Activated CD8-positive, alpha-beta T cell treated with anti-CD3 and anti-CD28 coated beads for 36 hours (primary cell): ENCODE measurements at regions not wholly inside any gene's neighbourhood (a gene's known extent, or its start where the extent isn't known, plus 50 kb on each side); places are given as distances from the start of the nearest gene placed in this dataset.

Experiments used
- ATAC-seq: fragments of 200-7000 bp; cut with Tn5 transposase; one replicate; pipeline ENCODE4 v1.10.0; 2021; ENCODE audit warnings: mild to moderate bottlenecking, moderate library complexity
- CTCF ChIA-PET: fragments of 350-600 bp; sonication (Branson Sonifier 250); formaldehyde crosslinking; loops from one replicate; lab custom pipeline; 2021; ENCODE audit warnings: antibody characterized with exemption; lab: Charles Lee
- POLR2A ChIA-PET: fragments of 350-600 bp; sonication (Branson Sonifier 250); formaldehyde crosslinking; loops from one replicate; lab custom pipeline; 2021; ENCODE audit warnings: antibody characterized with exemption; lab: Charles Lee
- DNase-seq: peaks from one replicate; pipeline ENCODE4 v3.0.0-alpha.2; 2020
- H3K27ac Mint-ChIP-seq: one replicate; pipeline ENCODE4 v1.8.0; 2021; ENCODE audit warnings: mild to moderate bottlenecking, mixed read lengths
- H3K27me3 Mint-ChIP-seq: one replicate; pipeline ENCODE4 v1.8.0; 2021; ENCODE audit warnings: mixed read lengths
- H3K36me3 Mint-ChIP-seq: one replicate; pipeline ENCODE4 v1.8.0; 2021; ENCODE audit warnings: low read depth, mixed read lengths
- H3K4me1 Mint-ChIP-seq: one replicate; pipeline ENCODE4 v1.8.0; 2021; ENCODE audit warnings: low read depth, mixed read lengths
- H3K4me3 Mint-ChIP-seq: one replicate; pipeline ENCODE4 v1.8.0; 2021; ENCODE audit warnings: mild to moderate bottlenecking, moderate library complexity, mixed read lengths
- H3K9me3 Mint-ChIP-seq: one replicate; pipeline ENCODE4 v1.8.0; 2021; ENCODE audit warnings: mixed read lengths
- intact Hi-C: fragments of 100-400 bp; cut with micrococcal nuclease; formaldehyde crosslinking; loops from one replicate; pipeline ENCODE4 v1.10.0; 2022
- TF ChIP-seq, protein P1 (sequence below): fragments of 200-600 bp; IDR thresholded peaks from one replicate; pipeline ENCODE4 v1.8.0; 2022; ENCODE audit warnings: antibody characterized with exemption, mild to moderate bottlenecking

DNA sequence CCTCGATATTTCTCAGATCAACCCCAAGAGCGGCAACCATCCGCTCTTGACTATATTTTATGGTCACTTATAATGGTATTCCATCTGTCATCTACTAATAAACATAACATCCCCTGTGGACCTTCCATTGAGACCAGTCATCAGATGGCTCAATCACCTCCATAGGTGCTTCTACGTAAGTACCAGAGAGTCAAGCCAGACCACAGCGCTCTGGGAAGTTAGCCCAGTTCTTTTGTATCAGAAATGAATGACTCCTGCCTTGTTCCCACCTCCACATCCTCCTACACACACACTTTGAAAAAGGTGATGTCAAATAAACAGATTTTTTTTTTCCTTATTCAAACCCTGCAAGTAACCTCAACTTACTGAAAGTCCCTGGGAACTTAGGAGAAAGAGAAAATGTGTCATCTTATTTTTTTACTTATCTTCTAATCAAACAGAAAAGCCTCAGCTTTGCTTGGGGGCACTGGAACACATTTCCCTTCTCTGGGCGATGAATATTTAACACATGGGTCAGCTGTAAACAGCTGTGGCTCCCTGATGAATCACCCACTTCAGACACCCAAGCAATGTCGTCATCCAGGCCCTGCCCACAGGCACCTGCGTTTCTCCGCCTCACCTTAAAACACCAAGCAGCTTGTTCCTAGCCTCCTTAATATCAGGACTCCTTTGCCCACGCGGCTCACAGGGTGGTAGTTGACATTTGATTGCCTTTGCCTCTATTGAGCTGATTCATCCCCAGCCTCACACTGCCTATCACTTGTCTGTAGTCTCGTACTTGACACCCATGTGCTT lies 121.4 kb upstream of the LY86 start:
- TF ChIP-seq, protein P1, sequence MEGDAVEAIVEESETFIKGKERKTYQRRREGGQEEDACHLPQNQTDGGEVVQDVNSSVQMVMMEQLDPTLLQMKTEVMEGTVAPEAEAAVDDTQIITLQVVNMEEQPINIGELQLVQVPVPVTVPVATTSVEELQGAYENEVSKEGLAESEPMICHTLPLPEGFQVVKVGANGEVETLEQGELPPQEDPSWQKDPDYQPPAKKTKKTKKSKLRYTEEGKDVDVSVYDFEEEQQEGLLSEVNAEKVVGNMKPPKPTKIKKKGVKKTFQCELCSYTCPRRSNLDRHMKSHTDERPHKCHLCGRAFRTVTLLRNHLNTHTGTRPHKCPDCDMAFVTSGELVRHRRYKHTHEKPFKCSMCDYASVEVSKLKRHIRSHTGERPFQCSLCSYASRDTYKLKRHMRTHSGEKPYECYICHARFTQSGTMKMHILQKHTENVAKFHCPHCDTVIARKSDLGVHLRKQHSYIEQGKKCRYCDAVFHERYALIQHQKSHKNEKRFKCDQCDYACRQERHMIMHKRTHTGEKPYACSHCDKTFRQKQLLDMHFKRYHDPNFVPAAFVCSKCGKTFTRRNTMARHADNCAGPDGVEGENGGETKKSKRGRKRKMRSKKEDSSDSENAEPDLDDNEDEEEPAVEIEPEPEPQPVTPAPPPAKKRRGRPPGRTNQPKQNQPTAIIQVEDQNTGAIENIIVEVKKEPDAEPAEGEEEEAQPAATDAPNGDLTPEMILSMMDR, result no peak
- H3K27me3 Mint-ChIP-seq, result peaks cover 6% of the 10 kb centered on the region
- no peaks in the 10 kb centered on the region for H3K36me3 Mint-ChIP-seq
- peaks cover 9% of the 10 kb centered on the region for H3K9me3 Mint-ChIP-seq
- POLR2A ChIA-PET, result interaction anchor here (0.6 kb wide), 1 partner anchor 52 kb away, joined by 3 read pairs; no protein-coding TSS in a partner anchor
- no peak overlapping the region for H3K27ac Mint-ChIP-seq
- intact Hi-C loops, result no loop called here
- CTCF ChIA-PET, result no interaction called here
- ATAC-seq, result no peak
- peak; percentile 2 for DNase-seq
- no peak overlapping the region for H3K4me3 Mint-ChIP-seq
- H3K4me1 Mint-ChIP-seq, result no peaks in the 10 kb centered on the region

DNA sequence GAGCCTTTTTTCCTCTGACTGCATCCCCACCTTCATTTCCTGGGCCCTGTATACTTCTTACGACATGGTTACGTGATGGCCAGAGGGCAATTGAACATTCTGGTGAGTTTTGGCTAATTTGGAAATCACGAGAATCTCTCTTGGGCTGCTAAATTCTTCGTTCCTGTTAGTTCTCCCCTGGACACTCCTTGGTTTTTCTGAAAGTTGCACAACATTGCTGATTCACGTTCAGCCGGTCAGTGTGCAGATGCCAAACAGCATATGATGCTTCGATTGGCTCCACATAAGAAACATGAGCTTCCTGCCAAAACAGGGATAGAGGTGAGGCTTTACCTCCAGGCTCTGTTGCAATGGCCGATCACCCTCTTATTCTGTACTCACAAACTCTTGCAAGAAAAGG lies 119.4 kb upstream of the LY86 start:
- DNase-seq (no peak), ATAC-seq (no peak)
- intact Hi-C loops, result no loop called here
- POLR2A ChIA-PET, result no interaction called here
- Mint-ChIP-seq H3K4me1 (no peaks in the 10 kb centered on the region), H3K27ac (no peak overlapping the region), H3K27me3 (peaks cover 6% of the 10 kb centered on the region), H3K36me3 (no peaks in the 10 kb centered on the region), H3K9me3 (peaks cover 9% of the 10 kb centered on the region), H3K4me3 (no peak overlapping the region)
- TF ChIP-seq, protein P1, result no peak
- CTCF ChIA-PET, result no interaction called here

DNA sequence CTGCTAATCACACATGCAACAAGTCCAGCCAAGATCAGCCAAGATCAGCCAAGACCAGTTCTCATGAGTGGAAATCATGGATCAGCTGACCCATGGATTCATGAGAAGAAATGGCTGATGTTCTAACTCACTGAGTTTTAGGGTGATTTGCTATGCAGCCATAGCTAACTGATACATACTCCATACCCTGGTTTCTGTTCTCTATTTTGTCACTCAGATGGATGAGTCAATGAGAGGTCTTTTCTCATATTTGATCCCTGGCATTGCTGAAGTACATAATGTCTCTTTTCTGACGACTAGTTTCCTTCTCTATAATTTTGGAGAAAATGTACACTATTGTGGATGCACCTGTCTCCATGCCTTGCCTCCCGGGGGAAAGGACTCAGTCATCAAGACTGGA lies 118.4 kb upstream of the LY86 start:
- no peak for ATAC-seq
- CTCF ChIA-PET, result interaction anchor here (1.3 kb wide), 1 partner anchor 26 kb away, joined by 3 read pairs; no protein-coding TSS in a partner anchor
- intact Hi-C loops, result no loop called here

DNA sequence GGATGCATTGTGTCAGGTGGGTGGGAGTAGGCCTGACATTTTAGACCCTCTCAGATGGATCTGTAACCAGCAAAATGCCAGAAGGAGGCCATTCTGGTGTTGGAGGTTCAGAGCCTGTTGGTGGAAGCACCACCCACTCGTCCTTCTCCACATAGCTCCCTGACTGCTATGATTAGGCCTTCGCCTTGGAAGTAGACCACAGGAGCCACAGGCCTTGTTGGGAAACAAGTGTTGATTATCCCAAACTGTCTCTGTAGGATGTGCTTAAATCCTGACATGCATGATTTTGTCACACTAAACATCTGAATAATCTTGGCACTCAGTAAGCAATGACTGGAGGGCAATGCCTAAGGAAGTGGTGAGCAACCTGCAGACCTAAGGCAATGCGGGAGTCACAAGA lies 117.2 kb upstream of the LY86 start:
- no peak overlapping the region for H3K4me3 Mint-ChIP-seq
- H3K36me3 Mint-ChIP-seq, result no peaks in the 10 kb centered on the region
- POLR2A ChIA-PET, result no interaction called here
- H3K27ac Mint-ChIP-seq, result no peak overlapping the region
- peaks cover 9% of the 10 kb centered on the region for H3K9me3 Mint-ChIP-seq
- no peaks in the 10 kb centered on the region for H3K27me3 Mint-ChIP-seq
- no peaks in the 10 kb centered on the region for H3K4me1 Mint-ChIP-seq
- ATAC-seq (no peak), DNase-seq (no peak)
- CTCF ChIA-PET, result no interaction called here
- intact Hi-C loops, result no loop called here
- TF ChIP-seq, protein P1, result no peak

More for the DNA sequence above, 118.4 kb upstream of the LY86 start:
- POLR2A ChIA-PET, result no interaction called here
- no peak for DNase-seq
- Mint-ChIP-seq H3K4me3 (no peak overlapping the region), H3K27me3 (peaks cover under 1% of the 10 kb centered on the region), H3K9me3 (peaks cover 9% of the 10 kb centered on the region), H3K36me3 (no peaks in the 10 kb centered on the region), H3K27ac (no peak overlapping the region), H3K4me1 (no peaks in the 10 kb centered on the region)
- TF ChIP-seq, protein P1, result no peak

DNA sequence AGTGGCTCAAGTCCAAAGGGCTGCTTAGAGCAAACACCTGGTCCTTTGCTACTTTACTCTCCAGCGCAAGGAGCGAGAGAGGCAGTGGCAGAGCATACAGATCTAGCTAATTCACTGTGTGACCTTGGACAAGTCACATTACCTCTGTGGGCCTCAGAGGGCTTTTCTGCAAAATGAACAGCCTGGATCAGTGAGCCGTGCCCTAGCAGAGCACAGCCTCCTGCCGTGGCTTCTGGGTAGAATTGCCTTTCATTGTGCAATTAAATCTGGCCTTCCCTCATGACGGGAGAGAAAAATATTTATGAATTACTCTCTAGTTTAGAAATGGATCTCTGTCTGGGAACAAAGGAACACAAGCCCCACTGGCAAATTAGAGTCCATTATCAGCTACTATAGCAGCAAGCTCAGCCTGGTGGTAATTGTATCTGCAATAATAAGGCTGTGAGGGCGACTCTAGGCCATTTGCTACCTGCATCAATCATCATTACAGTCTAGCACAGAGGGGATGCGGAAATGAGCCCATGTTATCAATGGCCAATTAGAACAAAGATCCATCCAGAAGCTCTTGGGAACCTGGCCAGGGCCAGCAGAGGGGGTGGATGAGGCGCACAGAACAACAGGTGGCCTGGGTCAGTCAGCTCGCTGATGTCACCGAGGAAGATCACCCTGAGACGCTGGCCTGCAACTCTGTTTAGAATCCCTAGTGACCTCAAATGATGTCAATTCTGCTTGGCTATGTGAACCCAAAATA lies 114.2 kb upstream of the LY86 start:
- Mint-ChIP-seq H3K27me3 (peaks cover 7% of the 10 kb centered on the region), H3K9me3 (peaks cover 9% of the 10 kb centered on the region), H3K36me3 (no peaks in the 10 kb centered on the region), H3K4me3 (no peak overlapping the region), H3K27ac (no peak overlapping the region), H3K4me1 (no peaks in the 10 kb centered on the region)
- TF ChIP-seq, protein P1, result no peak
- intact Hi-C loops, result no loop called here
- no peak for ATAC-seq
- DNase-seq, result no peak
- ChIA-PET CTCF (no interaction called here), POLR2A (interaction anchor here (0.8 kb wide), 1 partner anchor 8 kb away, joined by 4 read pairs; no protein-coding TSS in a partner anchor)
